ENCODE measurements at regions not wholly inside any gene's neighbourhood (a gene's known extent, or its start where the extent isn't known, plus 50 kb on each side); places are given as distances from the start of the nearest gene placed in this dataset.

DNA sequence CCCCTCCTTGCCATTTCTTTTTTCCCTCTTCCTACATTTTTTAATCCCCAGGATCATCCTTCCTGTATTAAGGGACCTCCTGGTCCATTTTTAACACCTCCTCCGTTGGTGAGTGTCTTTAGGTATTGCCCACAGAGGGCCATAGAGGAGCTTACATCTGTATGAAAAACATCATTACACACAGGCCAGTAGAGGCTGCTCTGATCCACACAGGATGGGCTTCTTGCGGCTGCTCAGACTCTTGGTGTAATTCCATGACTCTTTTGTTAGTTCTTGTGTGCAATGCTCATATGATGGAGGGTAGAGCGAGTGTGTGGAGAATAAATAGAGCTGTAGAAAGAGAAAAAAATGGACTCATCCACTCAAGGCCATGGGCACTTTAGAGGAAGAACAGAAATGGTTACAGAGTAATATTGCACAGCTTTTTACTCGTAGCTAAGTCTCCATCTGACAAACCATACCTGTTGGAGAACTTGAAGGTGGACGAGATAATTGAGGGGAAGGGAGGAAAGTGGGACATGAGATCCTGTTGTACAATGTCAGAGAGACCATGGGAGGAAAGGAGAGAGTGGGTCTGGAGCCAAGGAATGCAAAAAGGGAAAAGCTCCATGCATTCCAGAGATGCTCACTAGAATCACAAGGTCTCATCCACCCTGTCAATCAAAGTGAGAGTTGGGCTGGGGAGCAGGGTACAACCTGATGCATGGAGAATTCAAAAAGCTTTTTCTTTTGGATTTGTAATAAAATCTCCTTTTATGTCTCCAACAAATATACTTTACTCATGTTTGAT is 129.7 kb upstream of the TNP1 start:
- TF ChIP-seq CTCF (IDR thresholded peaks at IDR 0.05; ENCODE audit: poor library complexity) = no peak
- no peak for TF ChIP-seq EZH2 (IDR thresholded peaks at IDR 0.05; ENCODE audit: borderline replicate concordance)
- TF ChIP-seq EZH2phosphoT487 (IDR thresholded peaks at IDR 0.05; ENCODE audit: low read depth, severe bottlenecking, unreplicated experiment) = no peak
